ENCODE measurements at regions not wholly inside any gene's neighbourhood (a gene's known extent, or its start where the extent isn't known, plus 50 kb on each side); places are given as distances from the start of the nearest gene placed in this dataset.

DNA sequence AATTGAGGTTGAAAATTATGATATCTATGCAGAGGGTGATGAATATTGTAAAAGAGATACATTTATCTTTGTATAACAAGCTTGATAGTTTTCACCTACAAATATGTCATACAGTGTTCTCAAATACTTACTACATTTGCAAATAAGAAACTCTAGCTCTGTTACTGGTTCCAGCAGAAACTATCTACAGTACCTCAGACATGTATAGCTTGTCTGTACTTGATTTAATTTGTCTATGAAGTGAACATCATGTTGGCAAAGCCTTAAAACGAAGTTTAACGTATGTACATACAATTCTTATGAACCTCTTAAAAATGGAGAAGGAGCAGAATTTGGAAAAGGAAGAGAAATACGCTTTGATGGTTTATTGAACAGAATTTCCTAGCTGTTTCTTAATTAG, 201.4 kb upstream of the MARCKS start:
- TF ChIP-seq POLR2A (IDR thresholded peaks at IDR 0.05; ENCODE audit: low read length) (no peak), GATA1 (IDR thresholded peaks at IDR 0.05; ENCODE audit: low read depth, low read length) (no peak)
- DNase-seq = no peak

DNA sequence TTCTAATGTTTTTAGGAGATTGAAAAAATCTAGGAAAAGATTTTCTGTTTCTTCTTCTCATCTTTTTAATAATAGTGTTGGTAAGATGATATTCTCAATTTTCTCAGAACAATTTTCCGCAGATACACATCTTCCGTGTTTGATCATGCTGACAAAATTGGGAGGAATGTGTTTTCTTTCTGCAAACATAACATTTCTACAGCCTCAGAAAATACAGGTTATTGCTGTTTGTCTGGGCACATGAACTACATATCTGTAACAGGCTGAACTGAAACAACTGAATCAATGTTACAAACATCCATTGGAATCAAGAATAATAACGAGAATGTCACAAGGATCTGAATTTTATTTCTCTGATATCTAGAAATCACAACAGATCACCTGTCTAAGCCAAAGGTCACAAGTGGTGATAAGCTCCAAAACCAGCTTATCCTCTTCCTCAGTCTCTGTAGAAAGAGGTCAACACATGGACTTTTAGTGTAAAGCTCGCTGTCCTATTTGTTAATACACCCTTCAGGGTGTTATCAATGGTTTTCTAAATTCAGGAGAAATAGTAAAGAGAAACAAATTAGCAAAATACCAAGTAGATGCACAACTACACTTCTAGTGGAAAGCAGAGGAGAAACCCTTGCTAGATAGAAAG, 197.3 kb upstream of the MARCKS start:
- TF ChIP-seq POLR2A (IDR thresholded peaks at IDR 0.05; ENCODE audit: low read length) (no peak), GATA1 (IDR thresholded peaks at IDR 0.05; ENCODE audit: low read depth, low read length) (no peak)
- DNase-seq = no peak

DNA sequence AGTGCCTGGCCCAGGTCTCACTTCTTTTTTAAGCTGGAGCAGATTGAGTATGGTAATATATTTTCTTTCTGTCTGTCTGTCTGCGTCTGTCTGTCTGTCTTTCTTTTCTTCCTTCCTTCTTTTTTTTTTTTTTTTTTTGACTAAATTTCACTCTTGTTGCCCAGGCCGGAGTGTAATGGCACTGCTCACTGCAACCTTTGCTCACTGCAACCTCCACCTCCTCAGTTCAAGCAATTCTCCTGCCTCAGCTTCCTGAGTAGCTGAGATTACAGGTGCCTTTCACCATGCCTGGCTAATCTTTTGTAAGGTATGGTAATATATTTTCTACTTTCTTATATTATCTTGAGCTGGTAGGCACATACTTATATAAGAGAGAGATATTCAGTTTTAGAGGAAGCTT, 196.3 kb upstream of the MARCKS start:
- TF ChIP-seq GATA1 (IDR thresholded peaks at IDR 0.05; ENCODE audit: low read depth, low read length) (no peak), POLR2A (IDR thresholded peaks at IDR 0.05; ENCODE audit: low read length) (no peak)

DNA sequence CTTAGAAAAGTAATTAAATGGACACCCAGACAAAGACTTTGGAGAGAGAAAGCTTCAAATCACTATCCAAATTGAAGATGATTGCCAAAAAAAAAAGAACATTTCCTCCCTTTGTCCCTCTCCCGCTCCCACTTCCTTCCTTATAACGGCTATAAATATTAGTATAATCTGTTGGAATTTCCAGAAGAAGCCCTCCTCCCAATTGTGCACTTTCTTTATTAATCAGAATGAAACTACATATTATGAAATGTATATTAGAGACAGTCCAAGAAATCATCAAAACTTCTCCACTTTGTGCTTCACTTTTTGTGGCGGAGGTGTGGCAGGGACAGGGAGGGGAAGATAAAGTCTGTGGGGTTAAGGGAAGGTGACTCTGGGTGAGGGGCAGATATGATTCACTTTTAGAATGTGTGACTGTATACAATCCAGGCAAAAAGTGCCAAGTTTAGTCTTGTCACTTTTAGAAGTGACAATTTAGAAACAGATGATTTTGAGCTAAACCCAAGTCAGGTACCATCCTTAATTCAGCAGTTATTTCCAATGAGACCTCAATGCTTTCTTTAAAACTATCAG, 195.0 kb upstream of the MARCKS start:
- no peak for DNase-seq
- no peak for TF ChIP-seq GATA1 (IDR thresholded peaks at IDR 0.05; ENCODE audit: low read depth, low read length)
- no peak for TF ChIP-seq POLR2A (IDR thresholded peaks at IDR 0.05; ENCODE audit: low read length)

More for the DNA sequence above, 196.3 kb upstream of the MARCKS start:
- no peak for DNase-seq

DNA sequence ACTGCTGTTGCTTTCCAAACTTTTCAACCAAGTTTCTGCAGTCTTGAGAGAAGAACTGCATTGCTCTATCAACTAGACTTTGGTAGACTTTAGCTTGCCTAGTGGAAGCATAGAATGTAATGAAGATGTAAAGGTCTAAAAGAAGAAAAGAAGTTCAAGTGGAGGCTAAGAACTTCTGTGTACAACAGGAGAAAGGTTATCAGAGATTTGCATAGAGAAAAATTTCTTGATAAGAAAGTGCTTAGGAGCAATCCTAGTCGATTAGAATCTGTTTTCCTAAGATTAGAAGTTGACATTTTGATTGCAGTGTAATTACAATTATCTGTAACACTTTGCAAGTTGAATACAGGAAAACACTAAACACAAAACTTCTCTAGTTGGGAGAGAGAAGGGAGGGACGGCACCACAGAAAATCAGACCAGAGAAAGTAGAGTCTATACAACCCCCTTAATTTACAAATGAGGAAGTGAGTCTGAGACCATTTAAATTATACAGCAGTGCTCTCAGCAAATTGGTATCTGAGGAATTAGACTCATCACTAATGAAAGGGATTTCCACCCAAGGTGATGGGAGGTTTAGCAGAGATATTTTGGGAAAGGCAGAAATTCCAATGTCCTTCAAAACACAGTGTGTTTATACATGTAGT, 194.3 kb upstream of the MARCKS start:
- no peak for DNase-seq
- TF ChIP-seq GATA1 (IDR thresholded peaks at IDR 0.05; ENCODE audit: low read depth, low read length) (no peak), POLR2A (IDR thresholded peaks at IDR 0.05; ENCODE audit: low read length) (no peak)

DNA sequence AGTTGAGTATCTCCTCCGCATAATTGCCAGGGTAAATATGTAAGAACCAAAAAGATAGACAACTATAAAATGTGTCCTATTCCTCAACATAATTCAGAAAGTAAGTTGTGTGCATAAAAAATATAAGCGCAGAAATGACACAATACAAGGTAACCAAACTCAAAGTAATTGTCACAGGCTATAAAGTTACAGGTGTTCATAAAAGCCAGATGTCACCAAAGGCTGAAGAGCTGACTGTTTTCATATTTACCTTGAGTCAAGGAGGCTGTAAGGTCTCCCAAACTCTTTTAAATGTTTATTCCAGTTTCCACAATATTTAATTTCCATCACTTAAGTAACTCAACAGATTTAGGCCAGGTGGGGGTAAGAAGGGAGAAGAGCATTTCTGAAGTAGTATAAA, 192.2 kb upstream of the MARCKS start:
- TF ChIP-seq POLR2A (IDR thresholded peaks at IDR 0.05; ENCODE audit: low read length) (no peak), GATA1 (IDR thresholded peaks at IDR 0.05; ENCODE audit: low read depth, low read length) (no peak)
- DNase-seq = no peak

DNA sequence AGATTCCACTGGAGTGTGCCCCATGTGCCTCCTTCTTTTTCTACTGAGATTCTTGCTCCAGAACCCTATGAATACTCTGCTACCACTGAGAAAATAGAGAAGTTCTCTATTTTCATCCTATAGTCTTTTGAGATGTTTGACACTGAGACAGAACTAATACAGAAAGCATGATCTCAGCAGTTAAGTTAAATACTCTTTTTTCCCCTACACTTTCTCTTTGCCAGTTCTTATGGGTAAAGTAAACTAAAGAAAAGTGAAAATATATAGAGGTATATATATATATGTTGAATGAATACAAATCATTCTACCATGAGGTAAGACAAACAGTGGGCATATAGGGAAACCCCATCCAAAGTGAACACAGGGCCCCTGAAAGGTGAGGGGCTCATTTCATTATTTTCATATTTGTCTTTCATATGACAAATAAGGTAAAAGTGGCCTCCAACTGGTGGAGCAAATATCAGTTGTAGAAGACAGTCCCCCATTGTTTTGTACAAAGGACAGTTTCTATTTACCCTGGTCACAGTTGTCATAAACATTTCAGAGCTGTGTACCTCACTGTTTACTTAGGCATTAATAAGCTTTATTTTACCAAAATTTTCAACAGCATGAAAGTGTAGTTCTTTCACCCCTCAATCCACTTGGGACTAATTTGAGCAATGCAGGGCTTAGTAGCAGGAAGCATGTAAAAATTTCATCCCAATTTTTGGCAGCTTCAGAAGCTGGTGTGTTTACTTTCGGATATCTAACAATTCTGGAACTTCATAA, 188.3 kb upstream of the MARCKS start:
- DNase-seq = no peak
- TF ChIP-seq GATA1 (IDR thresholded peaks at IDR 0.05; ENCODE audit: low read depth, low read length) (no peak), POLR2A (IDR thresholded peaks at IDR 0.05; ENCODE audit: low read length) (no peak)

DNA sequence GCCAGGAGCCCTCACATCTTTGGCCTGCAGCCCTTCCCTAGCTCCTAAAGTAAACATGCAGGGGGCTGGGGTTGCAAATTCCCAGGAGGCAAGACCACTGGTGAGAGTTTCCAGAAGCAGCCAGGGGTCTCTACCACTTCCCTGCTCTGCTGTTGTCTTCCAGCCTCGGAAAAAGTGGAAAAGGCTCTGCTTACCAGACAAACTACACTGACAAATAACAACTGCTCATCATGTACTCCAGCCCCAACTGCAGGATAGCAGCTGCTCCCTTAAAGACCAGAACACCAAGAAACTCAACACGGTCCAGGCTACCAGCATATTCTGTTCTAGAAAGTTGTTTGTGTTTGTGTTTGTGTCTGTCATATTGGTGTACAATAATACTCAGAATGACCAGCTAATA, 187.5 kb upstream of the MARCKS start:
- DNase-seq = no peak
- TF ChIP-seq POLR2A (IDR thresholded peaks at IDR 0.05; ENCODE audit: low read length) (no peak), GATA1 (IDR thresholded peaks at IDR 0.05; ENCODE audit: low read depth, low read length) (no peak)

DNA sequence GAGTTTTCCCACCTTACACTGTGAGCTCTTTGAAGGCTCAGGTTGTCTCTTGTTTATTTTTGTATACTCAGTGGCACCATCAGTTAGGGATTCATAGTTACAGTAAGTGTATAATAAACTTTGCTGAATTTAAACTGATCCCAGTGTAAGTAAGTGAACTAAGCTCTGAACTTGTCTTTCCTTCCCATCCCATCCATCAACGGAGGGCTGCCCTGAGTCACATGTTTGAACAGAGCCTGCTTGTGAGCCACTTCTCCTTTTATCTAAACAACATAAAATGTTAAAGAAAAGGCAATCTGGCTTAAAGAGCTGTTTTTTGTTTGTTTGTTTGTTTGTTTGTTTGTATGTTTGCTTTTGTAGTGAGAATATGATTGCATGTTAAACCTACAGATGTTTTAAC, 185.7 kb upstream of the MARCKS start:
- no peak for DNase-seq
- no peak for TF ChIP-seq POLR2A (IDR thresholded peaks at IDR 0.05; ENCODE audit: low read length)
- no peak for TF ChIP-seq GATA1 (IDR thresholded peaks at IDR 0.05; ENCODE audit: low read depth, low read length)

DNA sequence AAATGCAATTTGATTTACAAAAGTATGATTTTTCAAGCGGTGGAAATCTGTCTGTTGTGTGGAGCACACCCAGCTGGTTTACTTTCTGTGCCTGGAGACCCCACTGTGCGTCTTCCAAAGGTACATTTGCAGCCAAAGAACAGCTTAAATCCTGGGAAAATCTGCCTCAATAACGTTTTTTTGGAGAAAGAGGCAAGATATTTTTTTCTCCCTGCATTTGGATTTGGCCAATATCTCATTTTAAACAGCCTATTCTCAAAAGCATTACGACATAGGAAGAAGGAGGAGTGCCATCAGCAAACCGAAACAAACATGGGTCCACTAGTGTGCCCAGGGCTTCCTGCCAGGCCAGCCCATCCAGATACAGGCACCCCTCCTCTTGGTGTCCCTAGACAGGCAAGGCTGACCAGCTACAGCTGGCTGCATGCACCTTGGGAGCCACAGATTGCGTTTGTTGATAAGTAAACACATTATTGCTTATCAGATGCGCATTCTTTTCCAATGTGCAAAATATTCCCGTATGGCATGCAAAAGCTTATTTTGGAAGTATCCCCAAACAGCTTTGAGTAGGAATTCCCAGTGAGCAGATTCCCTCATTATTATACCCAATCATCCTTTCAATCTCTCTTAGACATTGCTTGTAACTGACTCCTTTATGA, 184.5 kb upstream of the MARCKS start:
- no peak for DNase-seq
- TF ChIP-seq POLR2A (IDR thresholded peaks at IDR 0.05; ENCODE audit: low read length) (no peak), GATA1 (IDR thresholded peaks at IDR 0.05; ENCODE audit: low read depth, low read length) (no peak)

DNA sequence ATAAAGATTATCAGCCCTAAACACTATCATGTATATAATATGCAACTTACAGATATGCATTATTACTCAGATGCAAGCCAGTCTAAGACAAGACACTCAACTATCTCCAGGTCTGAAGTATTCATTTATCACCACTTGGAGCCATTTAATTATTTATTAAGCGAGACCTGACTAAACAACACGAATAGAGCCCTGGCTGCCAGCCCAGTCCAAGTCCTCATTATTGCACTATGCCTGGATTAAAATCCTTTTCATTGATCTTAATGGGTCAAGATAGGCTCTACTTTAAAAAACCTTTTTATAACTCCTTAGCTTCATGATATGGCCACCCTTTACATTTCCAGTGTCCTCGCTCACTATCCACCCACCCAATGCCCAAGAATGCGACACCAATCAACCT, 183.1 kb upstream of the MARCKS start:
- DNase-seq = no peak
- TF ChIP-seq GATA1 (IDR thresholded peaks at IDR 0.05; ENCODE audit: low read depth, low read length) = no peak
- TF ChIP-seq POLR2A (IDR thresholded peaks at IDR 0.05; ENCODE audit: low read length) = no peak

DNA sequence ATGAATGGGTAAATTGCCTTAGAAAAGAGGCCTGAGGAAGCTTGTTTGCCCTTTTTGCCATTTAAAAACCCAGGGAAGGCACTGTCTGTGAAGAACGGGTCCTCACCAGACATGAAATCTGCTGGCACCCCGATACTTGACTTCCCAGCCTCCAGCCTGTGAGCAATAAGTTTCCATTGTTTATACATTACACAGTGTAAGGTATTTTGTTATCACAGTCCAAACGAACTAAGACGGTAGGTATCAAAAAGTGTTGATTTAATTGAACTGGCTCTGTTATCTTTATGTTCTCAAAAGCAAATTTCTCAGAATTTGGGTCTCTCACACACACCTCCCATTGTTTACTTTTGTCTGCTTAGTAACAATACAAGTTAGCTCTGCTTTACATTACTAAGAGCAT, 181.1 kb upstream of the MARCKS start:
- TF ChIP-seq POLR2A (IDR thresholded peaks at IDR 0.05; ENCODE audit: low read length) (no peak), GATA1 (IDR thresholded peaks at IDR 0.05; ENCODE audit: low read depth, low read length) (no peak)
- no peak for DNase-seq

DNA sequence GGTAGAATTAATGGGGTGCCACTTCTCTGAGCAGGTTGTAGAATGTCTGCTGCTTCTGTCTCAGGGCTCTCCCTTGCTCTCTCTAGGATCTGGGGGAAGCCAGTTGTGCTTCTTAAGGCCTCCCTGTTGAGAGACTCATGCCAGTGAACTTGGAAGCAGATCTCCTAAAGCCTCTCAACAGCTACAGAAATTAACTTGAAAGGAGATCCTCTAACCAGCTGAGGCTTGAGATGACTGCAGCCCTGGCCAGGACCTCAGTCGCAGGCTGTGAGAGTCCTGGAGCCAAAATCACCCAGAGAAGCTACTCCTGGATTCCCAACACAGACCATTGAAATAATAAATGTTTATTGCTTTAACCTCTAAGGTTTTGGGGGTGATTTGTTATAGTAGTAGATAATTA, 180.2 kb upstream of the MARCKS start:
- TF ChIP-seq GATA1 (IDR thresholded peaks at IDR 0.05; ENCODE audit: low read depth, low read length) (no peak), POLR2A (IDR thresholded peaks at IDR 0.05; ENCODE audit: low read length) (no peak)
- DNase-seq = no peak

DNA sequence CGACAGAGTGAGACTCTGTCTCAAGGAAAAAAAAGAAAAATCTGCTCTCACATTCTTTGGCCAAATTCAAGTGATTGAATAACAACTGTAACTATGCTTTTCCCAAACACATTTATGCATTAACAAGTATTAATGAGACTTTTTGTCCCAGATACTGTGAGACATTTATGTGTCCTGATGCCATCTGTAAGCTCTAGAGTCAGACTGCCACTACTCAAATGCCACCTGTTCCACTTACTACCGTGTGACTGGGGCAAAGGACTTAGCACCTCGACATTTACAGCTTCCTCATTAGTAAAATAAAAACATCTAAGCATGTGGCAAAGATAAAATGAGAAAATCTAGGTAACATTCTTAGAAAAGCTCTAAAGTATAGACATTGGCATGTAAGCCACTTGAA, 178.1 kb upstream of the MARCKS start:
- DNase-seq = no peak
- TF ChIP-seq GATA1 (IDR thresholded peaks at IDR 0.05; ENCODE audit: low read depth, low read length) = no peak
- no peak for TF ChIP-seq POLR2A (IDR thresholded peaks at IDR 0.05; ENCODE audit: low read length)
